Psoas muscle (tissue), 7 donors: ENCODE measurements at regions not wholly inside any gene's neighbourhood (a gene's known extent, or its start where the extent isn't known, plus 50 kb on each side); places are given as distances from the start of the nearest gene placed in this dataset.

Source experiments
- ATAC-seq, 4 donors: fragments of 200-7000 bp; cut with Tn5 transposase; one replicate each; pipeline ENCODE4 v1.9.1; 2020; ENCODE audit warnings: moderate library complexity in 3 of 4, mild to moderate bottlenecking in 2 of 4
- DNase-seq, 2 donors: peaks; one replicate each; pipeline ENCODE4 v3.0.0-alpha.2; 2020
- H3K27ac ChIP-seq: fragments of 200-600 bp; one replicate; pipeline ENCODE4 v1.8.0; 2022
- H3K27me3 ChIP-seq, 3 donors: fragments of 200-600 bp in 1 of 3; one replicate each; pipeline versions ENCODE4 v1.6.1 to v1.8.0; 2013 to 2022; ENCODE audit warnings: low read length in 2 of 3, mild to moderate bottlenecking in 2 of 3, moderate library complexity in 1 of 3; ENCODE audit not compliant: insufficient read depth in 3 of 3
- H3K36me3 ChIP-seq, 2 donors: fragments of 200-600 bp in 1 of 2; one replicate each; pipeline versions ENCODE4 v1.6.1 to v1.8.0; 2013 to 2022; ENCODE audit warnings: low read depth in 1 of 2, mild to moderate bottlenecking in 1 of 2, moderate library complexity in 1 of 2; ENCODE audit not compliant: insufficient read depth in 1 of 2
- H3K4me1 ChIP-seq: fragments of 200-600 bp; one replicate; pipeline ENCODE4 v1.8.0; 2022
- H3K4me3 ChIP-seq: fragments of 200-600 bp; one replicate; pipeline ENCODE4 v1.8.0; 2022; ENCODE audit warnings: mild to moderate bottlenecking
- H3K9me3 ChIP-seq: fragments of 200-600 bp; one replicate; pipeline ENCODE4 v1.8.0; 2022
- WGBS, 3 donors: extraction: QIAGEN DNeasy Blood & Tissue Kit; methylation state at CpG; one replicate each; pipeline versions ENCODE4 v1.1.6 to v1.1.7; 2013; 5-methylcytosine and 5-hydroxymethylcytosine counted together
- intact Hi-C, 2 donors: fragments of 100-400 bp; cut with DNase I; formaldehyde crosslinking; loops; one replicate each; pipeline versions ENCODE4 v1.11.0 to v1.14.2; 2022
- TF ChIP-seq, protein P1 (sequence below): fragments of 200-600 bp; IDR thresholded peaks from one replicate; pipeline ENCODE4 v1.8.0; 2022; ENCODE audit warnings: antibody characterized with exemption
- donor health status: healthy with polysubstance abuse.
- donor health status: DM: no; HTN: no; CAD: no; lungs with moderate emphysema.
- donor health status: Bipolar disorder and iron deficiency.
- donor health status: healthy.
- donor health status: DM: yes; HTN: yes; CAD: no.
- donor health status: DM: no; HTN: no; CAD: no.
- donor health status: DM: yes; HTN: yes; CAD: no.

DNA sequence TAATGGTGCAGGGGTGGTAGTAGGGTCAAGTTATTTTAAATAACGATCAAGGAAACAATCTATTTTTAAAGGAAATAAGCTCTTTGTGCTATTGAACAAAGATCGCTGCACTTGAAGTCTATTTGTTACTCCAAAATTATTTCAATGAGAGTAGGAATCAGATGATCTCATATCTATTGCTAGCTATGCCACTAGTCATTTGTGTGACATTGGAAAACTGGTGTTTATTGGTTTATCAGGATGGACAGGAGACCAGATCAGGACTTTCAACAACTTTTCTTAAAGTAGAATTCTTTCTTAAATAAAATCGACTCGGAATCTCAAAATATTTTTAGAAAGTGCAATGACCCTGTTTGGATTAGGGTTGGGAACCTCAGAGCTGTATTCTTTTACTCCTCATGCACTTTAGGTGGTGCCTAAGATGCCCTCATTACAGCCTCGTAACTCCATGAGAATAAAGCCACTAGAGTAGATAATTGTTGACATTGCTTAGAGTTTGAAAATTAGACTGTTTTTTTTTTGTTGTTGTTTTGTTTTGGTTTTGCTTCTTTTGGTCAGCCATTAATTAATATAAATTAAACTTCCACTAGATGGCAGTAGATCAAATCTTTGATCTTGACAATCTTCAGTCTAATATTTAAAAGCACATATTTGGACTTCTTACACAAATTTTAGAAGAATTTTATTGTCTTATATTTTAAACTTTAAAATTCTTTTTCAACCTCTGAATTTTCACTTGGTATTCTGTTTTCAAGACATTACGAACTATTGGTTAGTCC lies 352.4 kb downstream of the USP25 start:
- no peak for DNase-seq
- TF ChIP-seq, protein P1, sequence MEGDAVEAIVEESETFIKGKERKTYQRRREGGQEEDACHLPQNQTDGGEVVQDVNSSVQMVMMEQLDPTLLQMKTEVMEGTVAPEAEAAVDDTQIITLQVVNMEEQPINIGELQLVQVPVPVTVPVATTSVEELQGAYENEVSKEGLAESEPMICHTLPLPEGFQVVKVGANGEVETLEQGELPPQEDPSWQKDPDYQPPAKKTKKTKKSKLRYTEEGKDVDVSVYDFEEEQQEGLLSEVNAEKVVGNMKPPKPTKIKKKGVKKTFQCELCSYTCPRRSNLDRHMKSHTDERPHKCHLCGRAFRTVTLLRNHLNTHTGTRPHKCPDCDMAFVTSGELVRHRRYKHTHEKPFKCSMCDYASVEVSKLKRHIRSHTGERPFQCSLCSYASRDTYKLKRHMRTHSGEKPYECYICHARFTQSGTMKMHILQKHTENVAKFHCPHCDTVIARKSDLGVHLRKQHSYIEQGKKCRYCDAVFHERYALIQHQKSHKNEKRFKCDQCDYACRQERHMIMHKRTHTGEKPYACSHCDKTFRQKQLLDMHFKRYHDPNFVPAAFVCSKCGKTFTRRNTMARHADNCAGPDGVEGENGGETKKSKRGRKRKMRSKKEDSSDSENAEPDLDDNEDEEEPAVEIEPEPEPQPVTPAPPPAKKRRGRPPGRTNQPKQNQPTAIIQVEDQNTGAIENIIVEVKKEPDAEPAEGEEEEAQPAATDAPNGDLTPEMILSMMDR = peak; percentile 54
- WGBS, 3 donors = 52 to 55% (median 54%) methylated on average over 6 of the region's 6 CpGs
- intact Hi-C loops = loop anchor here (2.0 to 10.0 kb wide), 5 partner anchors 110 to 453 kb away; no protein-coding TSS in a partner anchor
- Histone ChIP-seq H3K27me3 (no peaks in the 10 kb centered on the region), H3K9me3 (no peaks in the 10 kb centered on the region), H3K4me3 (no peak overlapping the region), H3K27ac (no peak overlapping the region), H3K36me3 (no peaks in the 10 kb centered on the region), H3K4me1 (peaks cover 8% of the 10 kb centered on the region)
- no peak for ATAC-seq

DNA sequence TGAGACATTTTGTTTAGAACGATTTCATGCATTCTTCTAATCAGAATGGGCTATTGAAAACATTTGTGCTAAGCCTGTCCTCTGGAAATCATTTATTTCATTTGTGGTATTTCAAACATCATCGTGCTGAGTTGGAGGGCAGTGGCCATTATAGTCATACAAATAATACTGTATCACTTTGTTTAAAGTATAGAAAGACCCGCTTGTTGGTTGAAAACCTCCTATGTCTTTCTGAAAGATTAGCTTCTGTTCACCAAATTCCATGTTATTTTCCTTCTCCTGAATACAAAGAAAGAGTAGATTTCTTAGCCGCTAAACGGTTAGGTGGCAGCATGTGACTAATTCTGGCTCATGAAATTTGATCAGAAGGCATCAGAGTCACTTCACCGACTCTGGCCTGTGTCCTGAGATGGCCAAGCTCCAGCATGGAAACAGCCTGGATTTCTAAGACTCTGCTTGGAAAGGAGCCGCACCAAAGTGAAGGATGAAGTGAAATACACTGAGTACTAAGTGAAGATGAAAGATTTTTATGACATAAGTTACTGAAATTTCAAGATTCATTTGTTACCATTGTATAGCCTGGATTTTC lies 355.1 kb downstream of the USP25 start:
- DNase-seq (peak; percentile 79 to 87), ATAC-seq (peak; percentile 91 to 95 (median 94))
- H3K27me3 ChIP-seq = no peaks in the 10 kb centered on the region
- H3K36me3 ChIP-seq = no peaks in the 10 kb centered on the region
- peak overlapping the region; percentile 70 for H3K27ac ChIP-seq
- peak overlapping the region; percentile 55 for H3K4me3 ChIP-seq
- TF ChIP-seq, protein P1 = no peak
- intact Hi-C loops = loop anchor here (5.0 to 10.0 kb wide), 4 partner anchors 107 to 450 kb away; no protein-coding TSS in a partner anchor
- H3K4me1 ChIP-seq = peaks cover 8% of the 10 kb centered on the region
- H3K9me3 ChIP-seq = no peaks in the 10 kb centered on the region
- WGBS, 3 donors = 22 to 36% (median 26%) methylated on average over 7 of the region's 7 CpGs

DNA sequence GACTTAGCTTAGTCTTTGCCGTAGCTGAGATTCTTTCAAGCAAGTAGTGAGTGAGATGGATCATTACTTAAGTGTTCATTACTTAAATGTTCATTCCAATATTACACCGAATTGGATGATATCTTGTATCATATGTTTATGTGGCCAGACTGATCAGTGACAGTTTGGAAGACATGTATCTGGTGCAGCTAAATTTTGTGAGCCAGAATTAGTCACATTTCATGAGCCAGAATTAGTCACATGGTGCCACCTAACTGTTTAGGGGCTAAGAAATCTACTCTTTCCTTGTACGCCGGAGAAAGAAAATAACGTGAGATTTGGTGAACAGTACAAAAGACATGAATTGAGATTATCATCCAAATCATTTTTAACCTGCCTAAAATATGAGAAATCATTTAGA lies 355.6 kb downstream of the USP25 start:
- H3K4me1 ChIP-seq = peaks cover 8% of the 10 kb centered on the region
- H3K36me3 ChIP-seq = no peaks in the 10 kb centered on the region
- no peaks in the 10 kb centered on the region for H3K27me3 ChIP-seq
- peak overlapping the region; percentile 70 for H3K27ac ChIP-seq
- WGBS, 3 donors = 25 to 48% (median 28%) methylated on average over 5 of the region's 5 CpGs
- intact Hi-C loops = loop anchor here in 1 of 2 donors (10.0 kb wide), 2 partner anchors 339 to 449 kb away; no protein-coding TSS in a partner anchor
- ATAC-seq (peak; percentile 70 to 83 (median 74)), DNase-seq (no peak)
- H3K9me3 ChIP-seq = no peaks in the 10 kb centered on the region
- peak overlapping the region; percentile 55 for H3K4me3 ChIP-seq
- TF ChIP-seq, protein P1 = no peak

DNA sequence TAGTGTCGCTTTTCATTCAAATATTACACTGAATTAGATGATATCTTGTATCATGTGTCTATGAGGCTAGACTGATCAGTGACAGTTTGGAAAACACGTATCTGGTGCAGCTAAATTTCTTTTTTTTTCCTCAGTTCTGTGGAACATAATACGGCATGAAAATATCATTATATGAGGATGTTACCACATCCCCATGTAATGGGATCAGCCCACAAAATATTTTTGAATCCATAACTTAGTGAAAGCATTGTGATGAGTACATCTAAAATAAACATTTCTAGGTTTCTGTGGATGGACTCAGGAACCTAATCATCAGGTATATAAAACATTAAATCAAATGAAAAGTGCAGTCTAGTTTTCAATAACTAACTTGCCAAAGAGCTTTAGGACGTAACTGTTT lies 356.3 kb downstream of the USP25 start:
- Histone ChIP-seq H3K36me3 (no peaks in the 10 kb centered on the region), H3K27ac (peak overlapping the region; percentile 70), H3K4me1 (peaks cover 8% of the 10 kb centered on the region), H3K27me3 (no peaks in the 10 kb centered on the region), H3K9me3 (no peaks in the 10 kb centered on the region), H3K4me3 (peak overlapping the region; percentile 55)
- intact Hi-C loops = loop anchor here in 1 of 2 donors (10.0 kb wide), 2 partner anchors 339 to 449 kb away; no protein-coding TSS in a partner anchor
- TF ChIP-seq, protein P1 = no peak
- ATAC-seq (no peak), DNase-seq (no peak)
- 43 to 76% (median 48%) methylated on average over 4 of the region's 4 CpGs for WGBS, 3 donors
